Duodenal mucosa (tissue), 2 donors: ENCODE measurements at regions not wholly inside any gene's neighbourhood (a gene's known extent, or its start where the extent isn't known, plus 50 kb on each side); places are given as distances from the start of the nearest gene placed in this dataset.

Source experiments
- H3K27ac ChIP-seq: one replicate; pipeline ENCODE4 v1.7.0; 2013; ENCODE audit warnings: low read depth, low read length
- H3K27me3 ChIP-seq, 2 donors: one replicate each; pipeline ENCODE4 v1.7.0; 2013; ENCODE audit warnings: low read length in 2 of 2, control low read depth in 1 of 2; ENCODE audit not compliant: insufficient read depth in 2 of 2, control insufficient read depth in 1 of 2
- H3K36me3 ChIP-seq, 2 donors: one replicate each; pipeline ENCODE4 v1.7.0; 2013; ENCODE audit warnings: low read length in 2 of 2, control low read depth in 1 of 2; ENCODE audit not compliant: insufficient read depth in 2 of 2, control insufficient read depth in 1 of 2
- H3K4me1 ChIP-seq, 2 donors: one replicate each; pipeline ENCODE4 v1.7.0; 2013; ENCODE audit warnings: low read length in 2 of 2, control low read depth in 1 of 2; ENCODE audit not compliant: insufficient read depth in 2 of 2, control insufficient read depth in 1 of 2
- H3K4me3 ChIP-seq, 2 donors: one replicate each; pipeline ENCODE4 v1.7.0; 2013; ENCODE audit warnings: low read length in 2 of 2, low read depth in 1 of 2
- H3K9ac ChIP-seq, 2 donors: one replicate each; pipeline ENCODE4 v1.7.0; 2013; ENCODE audit warnings: low read length in 2 of 2, low read depth in 1 of 2
- H3K9me3 ChIP-seq, 2 donors: one replicate each; pipeline ENCODE4 v1.7.0; 2013; ENCODE audit warnings: low read length in 2 of 2, control low read depth in 1 of 2; ENCODE audit not compliant: control insufficient read depth in 1 of 2

GRCh38 chr12:124482901-124483799, 84.3 kb downstream of the NCOR2 start:
- no peak overlapping the region for H3K27ac ChIP-seq
- H3K9me3 ChIP-seq, result no peaks in the 10 kb centered on the region
- peaks cover 9 to 50% of the 10 kb centered on the region in 2 donors for H3K36me3 ChIP-seq
- no peak overlapping the region for H3K9ac ChIP-seq
- H3K4me1 ChIP-seq, result peaks cover 13 to 14% of the 10 kb centered on the region in 2 donors
- no peaks in the 10 kb centered on the region for H3K27me3 ChIP-seq
- H3K4me3 ChIP-seq, result no peak overlapping the region

DNA sequence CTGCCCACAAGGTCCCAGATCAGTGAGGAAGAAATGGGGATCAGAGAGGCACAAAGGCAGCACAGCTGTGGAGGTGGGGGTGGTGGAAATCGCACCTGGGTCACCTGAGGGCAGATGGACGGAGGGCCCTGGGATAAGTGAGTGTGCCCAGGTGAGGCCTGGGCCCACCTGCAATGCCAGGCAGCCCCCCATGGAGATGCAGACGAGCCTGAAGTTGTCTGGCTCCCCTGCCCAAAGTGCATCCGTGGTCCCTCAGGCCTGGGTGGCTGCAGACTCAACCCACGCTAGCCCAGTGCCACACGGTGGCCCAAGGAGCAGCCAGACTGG, 84.9 kb downstream of the NCOR2 start:
- H3K27ac ChIP-seq, result no peak overlapping the region
- H3K4me3 ChIP-seq, result no peak overlapping the region
- peaks cover 13 to 14% of the 10 kb centered on the region in 2 donors for H3K4me1 ChIP-seq
- H3K36me3 ChIP-seq, result peaks cover 9 to 54% of the 10 kb centered on the region in 2 donors
- H3K9ac ChIP-seq, result no peak overlapping the region
- no peaks in the 10 kb centered on the region for H3K27me3 ChIP-seq
- no peaks in the 10 kb centered on the region for H3K9me3 ChIP-seq

DNA sequence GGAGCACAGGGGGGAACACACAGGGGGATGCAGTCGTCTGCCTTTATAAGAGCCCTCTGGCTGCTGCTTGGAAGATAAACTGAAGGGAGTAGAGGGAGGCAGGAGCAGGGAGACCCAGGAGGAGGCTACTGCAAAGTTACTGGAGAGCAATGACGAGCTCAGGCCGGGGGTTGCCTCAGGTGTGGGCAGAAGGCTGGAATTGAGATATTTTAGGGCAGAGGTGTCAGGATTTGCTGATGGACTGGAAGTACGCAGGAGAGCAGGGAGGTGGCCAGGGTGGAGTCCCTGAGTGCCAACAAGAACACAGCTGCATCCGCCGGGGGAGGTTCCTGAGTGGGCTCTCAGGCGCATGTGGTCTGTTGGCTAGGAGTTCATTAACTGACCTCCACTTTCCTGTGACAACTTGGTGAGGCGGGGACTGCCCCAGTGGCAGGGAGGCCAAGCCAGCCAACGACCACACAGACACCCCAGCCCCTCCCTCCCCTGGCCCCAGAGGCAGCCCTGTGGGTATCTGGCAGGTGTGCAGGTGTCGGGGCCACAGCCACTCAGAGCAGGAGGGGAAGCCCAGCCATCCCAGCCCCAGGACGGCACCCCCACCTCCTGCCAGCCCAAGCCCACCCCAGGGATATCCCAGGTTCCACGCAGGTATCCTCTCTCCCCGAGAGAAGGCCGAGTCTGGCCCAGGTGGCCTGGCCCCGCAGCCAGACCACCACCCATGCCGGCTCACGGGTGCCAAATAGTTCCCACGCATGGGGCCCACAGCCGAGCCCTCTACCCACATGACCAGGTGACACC, 85.4 kb downstream of the NCOR2 start:
- Histone ChIP-seq H3K27ac (no peak overlapping the region), H3K27me3 (no peaks in the 10 kb centered on the region), H3K36me3 (peaks cover 9 to 60% of the 10 kb centered on the region in 2 donors), H3K9ac (no peak overlapping the region), H3K4me1 (peaks cover 13 to 14% of the 10 kb centered on the region in 2 donors), H3K4me3 (no peak overlapping the region), H3K9me3 (no peaks in the 10 kb centered on the region)

- H3K27me3 ChIP-seq, result no peaks in the 10 kb centered on the region
- H3K9ac ChIP-seq, result no peak overlapping the region
- no peaks in the 10 kb centered on the region for H3K9me3 ChIP-seq
- peaks cover 12 to 62% of the 10 kb centered on the region in 2 donors for H3K36me3 ChIP-seq
- H3K4me1 ChIP-seq, result peaks cover 13 to 14% of the 10 kb centered on the region in 2 donors
- no peak overlapping the region for H3K27ac ChIP-seq
- H3K4me3 ChIP-seq, result no peak overlapping the region
These were observed 86.1 kb downstream of the NCOR2 start for GRCh38 chr12:124481257-124481750.

GRCh38 chr12:124480469-124481256, 86.7 kb downstream of the NCOR2 start:
- H3K27me3 ChIP-seq, result no peaks in the 10 kb centered on the region
- H3K4me1 ChIP-seq, result peaks cover 13 to 14% of the 10 kb centered on the region in 2 donors
- H3K27ac ChIP-seq, result peak overlapping the region; percentile 0
- H3K9me3 ChIP-seq, result no peaks in the 10 kb centered on the region
- H3K4me3 ChIP-seq, result peak overlapping the region; percentile 40 to 45
- H3K9ac ChIP-seq, result no peak overlapping the region
- H3K36me3 ChIP-seq, result peaks cover 15 to 64% of the 10 kb centered on the region in 2 donors

DNA sequence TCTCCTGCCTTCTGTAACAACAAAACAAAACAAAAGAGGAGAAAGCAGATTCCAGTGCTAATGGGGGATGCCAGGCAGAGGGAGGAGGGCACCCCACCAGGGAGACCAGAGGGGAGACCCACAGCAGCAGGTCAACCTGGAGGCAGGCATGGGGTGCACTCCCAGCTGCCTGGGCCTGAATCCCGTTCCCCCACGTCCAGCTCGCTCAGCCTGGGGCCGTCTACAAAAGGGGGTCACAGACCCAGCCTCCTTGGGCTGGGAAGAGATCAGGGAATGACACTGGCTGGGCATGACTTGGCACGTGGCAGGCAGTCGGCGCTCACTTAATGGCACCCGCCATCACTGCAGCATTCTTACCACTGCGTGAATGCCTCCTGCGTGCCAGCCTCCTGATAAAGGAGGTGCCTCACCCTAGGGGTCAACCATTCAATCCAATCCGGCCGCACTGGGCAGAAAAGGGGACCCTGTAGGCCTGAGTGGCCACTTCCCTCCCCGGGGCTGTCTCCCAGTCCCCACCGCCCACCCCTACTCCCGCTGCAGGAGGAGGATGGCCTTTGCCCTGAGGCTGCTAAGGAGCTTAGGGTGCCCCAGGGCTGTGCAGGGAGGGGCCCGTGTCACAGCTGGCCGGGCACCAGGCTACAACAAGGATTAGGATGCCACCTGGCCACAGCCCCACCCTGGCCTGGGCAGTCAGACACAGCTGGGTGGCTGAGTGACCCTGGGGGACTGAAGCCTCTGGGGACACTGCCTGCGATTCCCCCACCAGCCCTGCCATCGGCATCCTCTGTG, 87.5 kb downstream of the NCOR2 start:
- H3K9ac ChIP-seq, result no peak overlapping the region

GRCh38 chr12:124478985-124479645, 88.3 kb downstream of the NCOR2 start:
- Histone ChIP-seq H3K27me3 (no peaks in the 10 kb centered on the region), H3K4me1 (peaks cover 13 to 14% of the 10 kb centered on the region in 2 donors), H3K36me3 (peaks cover 17 to 55% of the 10 kb centered on the region in 2 donors), H3K27ac (no peak overlapping the region), H3K9ac (no peak overlapping the region), H3K9me3 (no peaks in the 10 kb centered on the region), H3K4me3 (no peak overlapping the region)

More for the DNA sequence above, 87.5 kb downstream of the NCOR2 start:
- H3K36me3 ChIP-seq, result peaks cover 17 to 62% of the 10 kb centered on the region in 2 donors
- H3K27ac ChIP-seq, result peak overlapping the region; percentile 0
- no peaks in the 10 kb centered on the region for H3K27me3 ChIP-seq
- peaks cover 13 to 14% of the 10 kb centered on the region in 2 donors for H3K4me1 ChIP-seq
- H3K4me3 ChIP-seq, result peak overlapping the region in 1 of 2 donors; percentile 40
- no peaks in the 10 kb centered on the region for H3K9me3 ChIP-seq

- H3K9ac ChIP-seq, result no peak overlapping the region
- peaks cover 17 to 53% of the 10 kb centered on the region in 2 donors for H3K36me3 ChIP-seq
- no peak overlapping the region for H3K4me3 ChIP-seq
- peaks cover 13 to 14% of the 10 kb centered on the region in 2 donors for H3K4me1 ChIP-seq
- H3K9me3 ChIP-seq, result no peaks in the 10 kb centered on the region
- no peaks in the 10 kb centered on the region for H3K27me3 ChIP-seq
- no peak overlapping the region for H3K27ac ChIP-seq
These were observed 89.0 kb downstream of the NCOR2 start for GRCh38 chr12:124478416-124478815.
